HG03432 (cell line): ENCODE measurements at regions not wholly inside any gene's neighbourhood (a gene's known extent, or its start where the extent isn't known, plus 50 kb on each side); places are given as distances from the start of the nearest gene placed in this dataset.
"Not testable (repeated sequence)": the region's sequence is repeated elsewhere in the genome, so short reads cannot be mapped to it uniquely, and the experiment has no call there.

Source experiments
- ATAC-seq: cut with Tn5 transposase; IDR thresholded peaks from one replicate; pipeline ENCODE4 v1.9.1; 2021; ENCODE audit warnings: mild to moderate bottlenecking, moderate library complexity; ENCODE audit not compliant: unreplicated experiment

GRCh38 chr16:32115562-32115961 lies 137.5 kb upstream of the TP53TG3D start:
- not testable (repeated sequence) for ATAC-seq

- no peak for ATAC-seq
Observed at GRCh38 chr16:32116080-32116479, 137.0 kb upstream of the TP53TG3D start.

GRCh38 chr16:32116533-32116932 lies 136.6 kb upstream of the TP53TG3D start:
- ATAC-seq, result not testable (repeated sequence)

- not testable (repeated sequence) for ATAC-seq
Observed at GRCh38 chr16:32120372-32120771, 132.7 kb upstream of the TP53TG3D start.

- not testable (repeated sequence) for ATAC-seq
Observed at GRCh38 chr16:32120779-32121178, 132.3 kb upstream of the TP53TG3D start.

GRCh38 chr16:32121273-32121900 lies 131.7 kb upstream of the TP53TG3D start:
- ATAC-seq, result not testable (repeated sequence)

- ATAC-seq, result not testable (repeated sequence)
Observed at GRCh38 chr16:32152434-32152833, 100.7 kb upstream of the TP53TG3D start.

GRCh38 chr16:32187918-32188669 lies 65.0 kb upstream of the TP53TG3D start:
- ATAC-seq, result not testable (repeated sequence)

- ATAC-seq, result not testable (repeated sequence)
Observed at GRCh38 chr16:32202585-32202984, 50.5 kb upstream of the TP53TG3D start.
